Tibial nerve (tissue), 4 donors: ENCODE measurements at regions not wholly inside any gene's neighbourhood (a gene's known extent, or its start where the extent isn't known, plus 50 kb on each side); places are given as distances from the start of the nearest gene placed in this dataset.

Experiments used
- DNase-seq, 2 donors: peaks; one replicate each; pipeline ENCODE4 v3.0.0-alpha.2; 2019; ENCODE audit warnings: low spot score in 2 of 2
- H3K27ac ChIP-seq, 4 donors: fragments of 200-600 bp; sonication (generic) in 3 of 4; one replicate each; pipeline ENCODE4 v1.5.1; 2017 to 2019; ENCODE audit warnings: mild to moderate bottlenecking in 1 of 4
- H3K27me3 ChIP-seq, 2 donors: fragments of 200-600 bp; sonication (generic) in 1 of 2; one replicate each; pipeline versions ENCODE4 v1.5.1 to v1.6.0; 2017 to 2019
- H3K36me3 ChIP-seq, 3 donors: fragments of 200-600 bp; sonication (generic); one replicate each; pipeline ENCODE4 v1.5.1; 2018 to 2019
- H3K4me1 ChIP-seq, 4 donors: fragments of 200-600 bp; sonication (generic) in 3 of 4; one replicate each; pipeline ENCODE4 v1.5.1; 2017 to 2019
- H3K4me3 ChIP-seq, 4 donors: fragments of 200-600 bp; sonication (generic) in 3 of 4; one replicate each; pipeline ENCODE4 v1.5.1; 2017 to 2019; ENCODE audit warnings: mild to moderate bottlenecking in 1 of 4, moderate library complexity in 1 of 4
- H3K9me3 ChIP-seq, 4 donors: fragments of 200-600 bp; sonication (generic) in 3 of 4; one replicate each; pipeline ENCODE4 v1.5.1; 2017 to 2019
- EP300 ChIP-seq, 2 donors: sonication (generic); formaldehyde crosslinking; IDR thresholded peaks; one replicate each; pipeline ENCODE4 v1.6.1; 2017; ENCODE audit warnings: antibody characterized with exemption in 2 of 2, mild to moderate bottlenecking in 1 of 2
- POLR2A ChIP-seq, 2 donors: fragments of 450-650 bp; IDR thresholded peaks; one replicate each; pipeline ENCODE4 v1.6.1; 2017; ENCODE audit warnings: antibody characterized with exemption in 2 of 2, mild to moderate bottlenecking in 2 of 2, moderate library complexity in 2 of 2
- WGBS, 2 donors: methylation state at CpG; one replicate each; pipeline ENCODE4 v1.1.5; 2018; 5-methylcytosine and 5-hydroxymethylcytosine counted together
- TF ChIP-seq, protein P1 (sequence below), 5 experiments: fragments of 200-600 bp in 3 of 5; fragments of 450-650 bp in 2 of 5; sonication (generic) in 3 of 5; IDR thresholded peaks; one replicate each; pipeline ENCODE4 v1.5.1; 2016 to 2019; ENCODE audit warnings: antibody characterized with exemption in 5 of 5, mild to moderate bottlenecking in 3 of 5, moderate library complexity in 2 of 5

DNA sequence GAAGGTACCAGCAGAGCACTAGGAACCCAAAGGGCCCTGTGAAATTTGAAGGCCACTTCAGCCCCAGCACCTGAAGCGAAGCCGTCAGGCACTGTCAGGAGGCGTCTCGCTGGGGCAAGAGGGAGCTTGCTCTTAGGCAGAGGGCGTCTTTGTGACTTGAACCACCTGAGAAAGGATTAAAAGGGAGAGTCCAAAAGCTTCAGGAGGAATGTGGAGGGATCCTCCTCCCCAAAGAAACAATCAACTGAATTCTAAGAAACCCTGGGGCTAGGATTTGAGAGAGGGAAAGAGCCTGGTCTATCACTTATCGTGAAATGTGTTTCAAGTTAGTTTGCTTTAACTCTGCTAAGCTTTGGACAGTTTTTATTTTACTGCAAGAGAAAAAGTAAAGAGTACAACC is 324.9 kb upstream of the SOX11 start:
- H3K27ac ChIP-seq: no peak overlapping the region
- H3K4me3 ChIP-seq: no peak overlapping the region
- H3K36me3 ChIP-seq: no peaks in the 10 kb centered on the region
- H3K9me3 ChIP-seq: no peaks in the 10 kb centered on the region
- H3K4me1 ChIP-seq: no peaks in the 10 kb centered on the region
- WGBS, 2 donors: 94 to 99% methylated on average over 6 of the region's 6 CpGs
- no peaks in the 10 kb centered on the region for H3K27me3 ChIP-seq
- TF ChIP-seq EP300 (IDR thresholded peaks at IDR 0.05) (no peak), POLR2A (IDR thresholded peaks at IDR 0.05) (no peak)
- TF ChIP-seq, protein P1, sequence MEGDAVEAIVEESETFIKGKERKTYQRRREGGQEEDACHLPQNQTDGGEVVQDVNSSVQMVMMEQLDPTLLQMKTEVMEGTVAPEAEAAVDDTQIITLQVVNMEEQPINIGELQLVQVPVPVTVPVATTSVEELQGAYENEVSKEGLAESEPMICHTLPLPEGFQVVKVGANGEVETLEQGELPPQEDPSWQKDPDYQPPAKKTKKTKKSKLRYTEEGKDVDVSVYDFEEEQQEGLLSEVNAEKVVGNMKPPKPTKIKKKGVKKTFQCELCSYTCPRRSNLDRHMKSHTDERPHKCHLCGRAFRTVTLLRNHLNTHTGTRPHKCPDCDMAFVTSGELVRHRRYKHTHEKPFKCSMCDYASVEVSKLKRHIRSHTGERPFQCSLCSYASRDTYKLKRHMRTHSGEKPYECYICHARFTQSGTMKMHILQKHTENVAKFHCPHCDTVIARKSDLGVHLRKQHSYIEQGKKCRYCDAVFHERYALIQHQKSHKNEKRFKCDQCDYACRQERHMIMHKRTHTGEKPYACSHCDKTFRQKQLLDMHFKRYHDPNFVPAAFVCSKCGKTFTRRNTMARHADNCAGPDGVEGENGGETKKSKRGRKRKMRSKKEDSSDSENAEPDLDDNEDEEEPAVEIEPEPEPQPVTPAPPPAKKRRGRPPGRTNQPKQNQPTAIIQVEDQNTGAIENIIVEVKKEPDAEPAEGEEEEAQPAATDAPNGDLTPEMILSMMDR (IDR thresholded peaks at IDR 0.05): no peak
- DNase-seq: no peak

DNA sequence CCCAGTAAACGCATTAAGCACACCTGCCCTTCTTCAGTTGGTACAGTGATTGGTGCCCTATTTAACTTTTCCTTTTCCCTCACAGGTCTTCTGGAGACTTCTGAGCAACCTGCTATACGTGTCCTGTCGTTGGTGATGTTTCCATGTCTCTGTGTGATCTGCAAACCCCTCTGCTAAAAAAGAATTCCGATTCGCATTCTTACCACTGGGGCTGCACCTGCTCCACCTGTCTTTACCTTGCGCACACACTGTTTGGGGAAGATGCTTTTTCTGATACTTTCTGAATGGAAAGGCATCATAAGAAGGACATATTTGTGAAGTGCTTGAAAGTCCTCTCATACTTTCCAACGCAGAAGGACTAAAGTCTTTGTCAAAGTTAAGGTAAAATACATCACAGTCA is 323.9 kb upstream of the SOX11 start:
- 86 to 94% methylated on average over 7 of the region's 7 CpGs for WGBS, 2 donors
- H3K4me1 ChIP-seq: no peaks in the 10 kb centered on the region
- no peak overlapping the region for H3K27ac ChIP-seq
- no peaks in the 10 kb centered on the region for H3K9me3 ChIP-seq
- no peak for DNase-seq
- H3K36me3 ChIP-seq: no peaks in the 10 kb centered on the region
- H3K4me3 ChIP-seq: no peak overlapping the region
- TF ChIP-seq EP300 (IDR thresholded peaks at IDR 0.05): no peak
- no peak for TF ChIP-seq POLR2A (IDR thresholded peaks at IDR 0.05)
- TF ChIP-seq, protein P1 (IDR thresholded peaks at IDR 0.05): no peak
- H3K27me3 ChIP-seq: no peaks in the 10 kb centered on the region

DNA sequence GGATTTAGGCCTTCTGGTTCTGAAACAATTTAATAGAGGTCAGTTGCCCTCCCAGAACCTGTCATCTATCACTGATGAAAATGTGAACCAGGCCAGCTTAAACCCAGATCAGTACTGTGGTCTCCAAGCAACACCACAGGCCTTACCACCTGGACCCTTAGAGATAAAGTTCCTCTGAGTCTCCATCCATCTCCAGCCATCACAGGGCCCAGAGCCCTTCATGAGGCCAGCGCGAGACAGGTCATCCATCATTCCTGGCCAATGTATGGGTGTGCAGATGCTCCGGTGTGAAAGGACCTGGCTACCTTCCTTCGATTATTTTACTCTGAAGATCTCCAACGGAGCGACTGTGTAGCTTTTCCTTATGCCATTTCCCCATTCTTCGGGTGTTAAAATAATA is 322.7 kb upstream of the SOX11 start:
- no peak for DNase-seq
- Histone ChIP-seq H3K9me3 (no peaks in the 10 kb centered on the region), H3K4me3 (no peak overlapping the region), H3K27ac (no peak overlapping the region), H3K27me3 (no peaks in the 10 kb centered on the region), H3K36me3 (no peaks in the 10 kb centered on the region), H3K4me1 (no peaks in the 10 kb centered on the region)
- WGBS, 2 donors: 95 to 96% methylated on average over 7 of the region's 7 CpGs
- TF ChIP-seq, protein P1 (IDR thresholded peaks at IDR 0.05): no peak
- TF ChIP-seq EP300 (IDR thresholded peaks at IDR 0.05) (no peak), POLR2A (IDR thresholded peaks at IDR 0.05) (no peak)

DNA sequence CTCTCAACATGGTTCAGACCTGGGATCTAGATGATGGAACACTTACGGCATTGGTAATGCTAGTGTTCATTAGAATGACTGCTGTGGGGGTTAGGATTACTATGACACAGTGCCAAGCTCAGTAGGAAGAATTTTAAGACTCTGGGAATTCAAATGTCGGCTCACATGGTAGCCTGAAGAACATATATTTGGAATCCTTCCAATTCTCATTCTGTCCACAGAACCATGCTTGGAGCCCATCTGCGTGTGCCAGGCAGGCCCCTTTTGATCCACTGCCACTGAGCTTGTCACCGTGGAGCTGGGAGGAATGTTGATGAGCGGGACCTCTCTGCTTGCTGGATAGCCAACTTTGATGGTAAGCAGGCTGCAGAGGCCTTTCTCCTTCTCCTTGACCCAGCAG is 322.0 kb upstream of the SOX11 start:
- no peaks in the 10 kb centered on the region for H3K9me3 ChIP-seq
- H3K36me3 ChIP-seq: no peaks in the 10 kb centered on the region
- no peaks in the 10 kb centered on the region for H3K4me1 ChIP-seq
- H3K27ac ChIP-seq: no peak overlapping the region
- TF ChIP-seq, protein P1 (IDR thresholded peaks at IDR 0.05): no peak
- TF ChIP-seq POLR2A (IDR thresholded peaks at IDR 0.05) (no peak), EP300 (IDR thresholded peaks at IDR 0.05) (no peak)
- no peak overlapping the region for H3K4me3 ChIP-seq
- no peak for DNase-seq
- 74 to 78% methylated on average over 5 of the region's 5 CpGs for WGBS, 2 donors
- H3K27me3 ChIP-seq: no peaks in the 10 kb centered on the region

DNA sequence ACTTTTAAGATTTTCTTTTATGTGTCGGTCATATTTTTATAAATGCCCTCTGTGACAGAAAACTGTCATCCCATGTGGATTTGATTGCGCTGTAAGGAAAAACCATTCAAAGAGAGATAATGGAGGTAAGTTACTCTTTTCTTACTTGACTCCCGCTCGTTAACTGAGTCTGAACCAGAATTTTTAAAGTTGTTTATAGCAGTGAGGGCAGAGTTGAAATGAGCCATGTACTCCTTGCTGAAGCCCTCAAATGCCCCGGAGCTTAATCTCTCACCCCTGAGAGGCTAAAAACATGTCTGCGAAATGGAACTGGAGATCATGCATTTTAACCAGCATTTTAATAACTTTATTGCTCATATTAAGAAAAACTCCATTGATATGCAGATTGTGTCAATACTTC is 320.0 kb upstream of the SOX11 start:
- no peak overlapping the region for H3K27ac ChIP-seq
- no peak overlapping the region for H3K4me3 ChIP-seq
- no peaks in the 10 kb centered on the region for H3K36me3 ChIP-seq
- no peaks in the 10 kb centered on the region for H3K27me3 ChIP-seq
- H3K9me3 ChIP-seq: no peaks in the 10 kb centered on the region
- H3K4me1 ChIP-seq: no peaks in the 10 kb centered on the region
- DNase-seq: no peak
- WGBS, 2 donors: 75 to 82% methylated on average over 6 of the region's 6 CpGs
- TF ChIP-seq EP300 (IDR thresholded peaks at IDR 0.05): no peak
- TF ChIP-seq, protein P1 (IDR thresholded peaks at IDR 0.05): no peak
- no peak for TF ChIP-seq POLR2A (IDR thresholded peaks at IDR 0.05)
